H9 (cell line): ENCODE measurements at regions not wholly inside any gene's neighbourhood (a gene's known extent, or its start where the extent isn't known, plus 50 kb on each side); places are given as distances from the start of the nearest gene placed in this dataset.

Experiments
- DNase-seq: peaks from one replicate; pipeline ENCODE4 v3.0.0-alpha.2; 2017
- H2AFZ ChIP-seq: one replicate; pipeline ENCODE4 v1.6.1; 2013; ENCODE audit warnings: mild to moderate bottlenecking, low read length, control low read depth, moderate library complexity
- H2AK5ac ChIP-seq: 2 replicates; pipeline ENCODE4 v1.6.1; 2013; ENCODE audit warnings: low read length, control low read depth, mixed read lengths; ENCODE audit not compliant: insufficient read length
- H2BK120ac ChIP-seq: one replicate; pipeline ENCODE4 v1.6.1; 2013; ENCODE audit warnings: low read depth, mild to moderate bottlenecking, low read length, control low read depth, inconsistent platforms; ENCODE audit not compliant: poor library complexity, severe bottlenecking
- H2BK12ac ChIP-seq: 2 replicates; pipeline ENCODE4 v1.6.1; 2013; ENCODE audit warnings: low read length, control low read depth, mixed read lengths, low read depth; ENCODE audit not compliant: insufficient read length
- H2BK15ac ChIP-seq: 2 replicates; pipeline ENCODE4 v1.6.1; 2013; ENCODE audit warnings: low read depth, low read length, control low read depth
- H2BK20ac ChIP-seq: one replicate; pipeline ENCODE4 v1.6.1; 2013; ENCODE audit warnings: low read depth, mild to moderate bottlenecking, low read length, control low read depth, inconsistent platforms; ENCODE audit not compliant: poor library complexity, severe bottlenecking
- H2BK5ac ChIP-seq: 2 replicates; pipeline ENCODE4 v1.6.1; 2013; ENCODE audit warnings: low read length, control low read depth, mixed read lengths; ENCODE audit not compliant: insufficient read length
- H3K14ac ChIP-seq: 2 replicates; pipeline ENCODE4 v1.6.1; 2013; ENCODE audit warnings: low read length, control low read depth; ENCODE audit not compliant: insufficient read depth
- H3K18ac ChIP-seq: 2 replicates; pipeline ENCODE4 v1.6.1; 2013; ENCODE audit warnings: low read depth, mild to moderate bottlenecking, mixed read lengths, low read length, control low read depth; ENCODE audit not compliant: insufficient read length
- H3K23ac ChIP-seq: 2 replicates; pipeline ENCODE4 v1.6.1; 2013; ENCODE audit warnings: low read length, control low read depth, mixed read lengths, low read depth; ENCODE audit not compliant: insufficient read length
- H3K23me2 ChIP-seq: 2 replicates; pipeline ENCODE4 v1.6.1; 2013; ENCODE audit warnings: low read depth, mild to moderate bottlenecking, mixed read lengths, low read length, control low read depth; ENCODE audit not compliant: insufficient read length, poor library complexity, severe bottlenecking
- H3K27ac ChIP-seq: 2 replicates; pipeline ENCODE4 v1.5.1; 2013; ENCODE audit warnings: low read length, control low read depth, mixed read lengths, low read depth; ENCODE audit not compliant: insufficient read length
- H3K27me3 ChIP-seq: 2 replicates; pipeline ENCODE4 v1.6.1; 2013; ENCODE audit warnings: low read length, control low read depth, inconsistent platforms; ENCODE audit not compliant: insufficient read depth
- H3K4ac ChIP-seq: 2 replicates; pipeline ENCODE4 v1.6.1; 2013; ENCODE audit warnings: low read depth, mild to moderate bottlenecking, control low read depth, inconsistent platforms, low read length, moderate library complexity
- H3K4me1 ChIP-seq: 2 replicates; pipeline ENCODE4 v1.6.1; 2013; ENCODE audit warnings: low read length, control low read depth, inconsistent platforms; ENCODE audit not compliant: insufficient read depth
- H3K4me2 ChIP-seq: 2 replicates; pipeline ENCODE4 v1.6.1; 2013; ENCODE audit warnings: low read length, control low read depth, mixed read lengths; ENCODE audit not compliant: insufficient read length, insufficient read depth
- H3K56ac ChIP-seq: 2 replicates; pipeline ENCODE4 v1.6.1; 2013; ENCODE audit warnings: low read depth, mild to moderate bottlenecking, mixed read lengths, low read length, control low read depth; ENCODE audit not compliant: insufficient read length
- H3K79me1 ChIP-seq: 2 replicates; pipeline ENCODE4 v1.6.1; 2013; ENCODE audit warnings: low read depth, mild to moderate bottlenecking, moderate library complexity, low read length, control low read depth, inconsistent platforms; ENCODE audit not compliant: insufficient read depth, poor library complexity, severe bottlenecking
- H3K79me2 ChIP-seq: 2 replicates; pipeline ENCODE4 v1.6.1; 2013; ENCODE audit warnings: low read length, control low read depth, inconsistent platforms; ENCODE audit not compliant: insufficient read depth
- H3K9ac ChIP-seq: 2 replicates; pipeline ENCODE4 v1.6.1; 2013; ENCODE audit warnings: low read length, control low read depth, mixed read lengths; ENCODE audit not compliant: insufficient read length; ENCODE audit errors: extremely low read depth
- H3K9me3 ChIP-seq: one replicate; pipeline ENCODE4 v1.6.1; 2013; ENCODE audit warnings: low read depth, low read length, inconsistent platforms; ENCODE audit not compliant: control insufficient read depth
- H3T11ph ChIP-seq: one replicate; pipeline ENCODE4 v1.6.1; 2013; ENCODE audit warnings: mild to moderate bottlenecking, low read length, control low read depth, inconsistent platforms
- H4K20me1 ChIP-seq: one replicate; pipeline ENCODE4 v1.6.1; 2013; ENCODE audit not compliant: control insufficient read depth, insufficient read length, insufficient read depth
- H4K5ac ChIP-seq: 2 replicates; pipeline ENCODE4 v1.6.1; 2013; ENCODE audit warnings: low read depth, mild to moderate bottlenecking, mixed read lengths, low read length, control low read depth; ENCODE audit not compliant: insufficient read length
- H4K8ac ChIP-seq: replicated peaks from 2 replicates; pipeline ENCODE4 v1.6.1; 2013; ENCODE audit warnings: low read length, control low read depth, mixed read lengths, low read depth; ENCODE audit not compliant: insufficient read length
- H4K91ac ChIP-seq: 2 replicates; pipeline ENCODE4 v1.6.1; 2013; ENCODE audit warnings: low read depth, mild to moderate bottlenecking, moderate library complexity, mixed read lengths, low read length, control low read depth; ENCODE audit not compliant: insufficient read length
- H3K27ac Mint-ChIP-seq, 3 experiments: 2 replicates in 2 of 3; 3 replicates in 1 of 3; pipeline ENCODE4 v1.8.0; 2020 to 2021; ENCODE audit warnings: mixed read lengths in 3 of 3, mild to moderate bottlenecking in 1 of 3, moderate library complexity in 1 of 3
- H3K27me3 Mint-ChIP-seq: 2 replicates; pipeline ENCODE4 v1.8.0; 2021; ENCODE audit warnings: low read depth, mild to moderate bottlenecking, moderate library complexity, mixed read lengths
- H3K36me3 Mint-ChIP-seq, 3 experiments: 2 replicates in 2 of 3; 3 replicates in 1 of 3; pipeline ENCODE4 v1.8.0; 2020 to 2021; ENCODE audit warnings: low read depth in 3 of 3, mixed read lengths in 3 of 3; ENCODE audit not compliant: insufficient read depth in 1 of 3
- H3K4me1 Mint-ChIP-seq, 2 experiments: 2 replicates each; pipeline ENCODE4 v1.8.0; 2020; ENCODE audit warnings: mixed read lengths in 2 of 2
- H3K4me3 Mint-ChIP-seq, 2 experiments: 2 replicates in 1 of 2; 3 replicates in 1 of 2; pipeline ENCODE4 v1.8.0; 2020 to 2021; ENCODE audit warnings: mild to moderate bottlenecking in 2 of 2, mixed read lengths in 2 of 2, moderate library complexity in 1 of 2
- H3K9me3 Mint-ChIP-seq, 2 experiments: 2 replicates in 1 of 2; 3 replicates in 1 of 2; pipeline ENCODE4 v1.8.0; 2020; ENCODE audit warnings: mild to moderate bottlenecking in 2 of 2, mixed read lengths in 2 of 2, moderate library complexity in 1 of 2
- CTCF ChIP-seq: fragments of 200-600 bp; sonication (generic); conservative IDR thresholded peaks from 3 replicates; pipeline ENCODE4 v1.8.0; 2021; ENCODE audit warnings: antibody characterized with exemption, mild to moderate bottlenecking
- WGBS: extraction: QIAGEN DNeasy Blood & Tissue Kit; methylation state at CpG from one replicate; pipeline ENCODE4 v1.1.7; 2013; ENCODE audit warnings: missing lambda C conversion rate, low lambda C conversion rate, mixed read lengths; ENCODE audit not compliant: insufficient read length; ENCODE audit errors: extremely low coverage; 5-methylcytosine and 5-hydroxymethylcytosine counted together

- Histone ChIP-seq H3K79me2 (no peaks in the 10 kb centered on the region), H3K9me3 (no peaks in the 10 kb centered on the region), H4K91ac (no peak overlapping the region), H4K5ac (no peak overlapping the region), H2AFZ (no peak overlapping the region), H2BK5ac (no peak overlapping the region), H3K23me2 (no peaks in the 10 kb centered on the region), H2BK15ac (no peak overlapping the region), H3K56ac (no peak overlapping the region), H3K27ac (no peak overlapping the region), H3K23ac (no peak overlapping the region), H3K4me2 (no peak overlapping the region), H4K20me1 (no peaks in the 10 kb centered on the region), H3K4me1 (peaks cover 11% of the 10 kb centered on the region), H3K4ac (no peak overlapping the region), H2BK20ac (no peak overlapping the region), H2AK5ac (no peak overlapping the region), H4K8ac (no peak overlapping the region), H2BK12ac (no peak overlapping the region), H3T11ph (no peak overlapping the region), H3K27me3 (no peaks in the 10 kb centered on the region), H3K79me1 (no peaks in the 10 kb centered on the region), H2BK120ac (no peak overlapping the region), H3K9ac (no peak overlapping the region), H3K18ac (no peak overlapping the region), H3K14ac (no peak overlapping the region)
- no peaks in the 10 kb centered on the region for H3K36me3 Mint-ChIP-seq
- WGBS = no CpG with 5 or more reads among the region's 8 CpGs
- peaks cover 47 to 59% of the 10 kb centered on the region in 2 experiments for H3K4me1 Mint-ChIP-seq
- H3K27me3 Mint-ChIP-seq = peaks cover 1% of the 10 kb centered on the region
- H3K4me3 Mint-ChIP-seq = no peak overlapping the region
- H3K9me3 Mint-ChIP-seq = no peaks in the 10 kb centered on the region
- H3K27ac Mint-ChIP-seq = no peak overlapping the region
- TF ChIP-seq CTCF = no peak
- peak; percentile 29 for DNase-seq
These were observed 316.8 kb upstream of the HS6ST1 start for GRCh38 chr2:128635361-128635900.
